Testis (tissue), 2 donors: ENCODE measurements at regions not wholly inside any gene's neighbourhood (a gene's known extent, or its start where the extent isn't known, plus 50 kb on each side); places are given as distances from the start of the nearest gene placed in this dataset.

ENCODE experiments used
- POLR2A ChIP-seq: fragments of 450-650 bp; IDR thresholded peaks from one replicate; pipeline ENCODE4 v1.6.1; 2017; ENCODE audit warnings: antibody characterized with exemption, mild to moderate bottlenecking, moderate library complexity
- TF ChIP-seq, protein P1 (sequence below), 3 experiments: fragments of 450-650 bp in 2 of 3; fragments of 200-600 bp in 1 of 3; sonication (generic) in 1 of 3; IDR thresholded peaks; one replicate each; pipeline ENCODE4 v1.5.1; 2016 to 2019; ENCODE audit warnings: antibody characterized with exemption in 3 of 3, mild to moderate bottlenecking in 2 of 3, moderate library complexity in 1 of 3

DNA sequence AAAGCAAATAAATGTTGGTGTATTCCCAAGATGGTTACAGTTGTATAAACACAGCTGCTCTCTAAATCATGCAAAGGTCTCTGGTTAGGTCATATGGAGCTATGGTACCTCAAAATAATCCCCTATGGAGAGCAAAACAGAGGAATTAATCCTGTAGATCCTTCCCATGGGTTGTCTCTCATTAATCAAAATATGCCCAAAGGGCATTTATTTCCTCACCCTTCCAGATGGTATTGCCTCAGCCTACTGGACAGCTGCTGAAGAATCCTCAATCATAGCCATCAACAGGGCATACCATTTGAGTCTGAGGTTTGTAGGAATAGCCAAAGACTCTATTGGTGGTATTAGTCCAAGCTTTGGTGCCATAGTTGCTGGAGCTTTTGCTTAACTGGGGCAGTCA is 360.9 kb downstream of the RPL10L start:
- TF ChIP-seq, protein P1, sequence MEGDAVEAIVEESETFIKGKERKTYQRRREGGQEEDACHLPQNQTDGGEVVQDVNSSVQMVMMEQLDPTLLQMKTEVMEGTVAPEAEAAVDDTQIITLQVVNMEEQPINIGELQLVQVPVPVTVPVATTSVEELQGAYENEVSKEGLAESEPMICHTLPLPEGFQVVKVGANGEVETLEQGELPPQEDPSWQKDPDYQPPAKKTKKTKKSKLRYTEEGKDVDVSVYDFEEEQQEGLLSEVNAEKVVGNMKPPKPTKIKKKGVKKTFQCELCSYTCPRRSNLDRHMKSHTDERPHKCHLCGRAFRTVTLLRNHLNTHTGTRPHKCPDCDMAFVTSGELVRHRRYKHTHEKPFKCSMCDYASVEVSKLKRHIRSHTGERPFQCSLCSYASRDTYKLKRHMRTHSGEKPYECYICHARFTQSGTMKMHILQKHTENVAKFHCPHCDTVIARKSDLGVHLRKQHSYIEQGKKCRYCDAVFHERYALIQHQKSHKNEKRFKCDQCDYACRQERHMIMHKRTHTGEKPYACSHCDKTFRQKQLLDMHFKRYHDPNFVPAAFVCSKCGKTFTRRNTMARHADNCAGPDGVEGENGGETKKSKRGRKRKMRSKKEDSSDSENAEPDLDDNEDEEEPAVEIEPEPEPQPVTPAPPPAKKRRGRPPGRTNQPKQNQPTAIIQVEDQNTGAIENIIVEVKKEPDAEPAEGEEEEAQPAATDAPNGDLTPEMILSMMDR (IDR thresholded peaks at IDR 0.05) = no peak
- no peak for TF ChIP-seq POLR2A
